Ishikawa (cell line): ENCODE measurements at regions not wholly inside any gene's neighbourhood (a gene's known extent, or its start where the extent isn't known, plus 50 kb on each side); places are given as distances from the start of the nearest gene placed in this dataset.

Source experiments
- CREB1 ChIP-seq: IDR thresholded peaks from 2 replicates; pipeline ENCODE4 v1.6.1; 2012; ENCODE audit warnings: low read depth
- FOXM1 ChIP-seq: IDR thresholded peaks from 2 replicates; pipeline ENCODE4 v1.6.1; 2012; ENCODE audit warnings: low read depth, borderline replicate concordance
- RAD21 ChIP-seq: IDR thresholded peaks from 2 replicates; pipeline ENCODE4 v1.6.1; 2012; ENCODE audit warnings: low read depth
- YY1 ChIP-seq: IDR thresholded peaks from 2 replicates; pipeline ENCODE4 v1.6.1; 2012; ENCODE audit warnings: low read depth

DNA sequence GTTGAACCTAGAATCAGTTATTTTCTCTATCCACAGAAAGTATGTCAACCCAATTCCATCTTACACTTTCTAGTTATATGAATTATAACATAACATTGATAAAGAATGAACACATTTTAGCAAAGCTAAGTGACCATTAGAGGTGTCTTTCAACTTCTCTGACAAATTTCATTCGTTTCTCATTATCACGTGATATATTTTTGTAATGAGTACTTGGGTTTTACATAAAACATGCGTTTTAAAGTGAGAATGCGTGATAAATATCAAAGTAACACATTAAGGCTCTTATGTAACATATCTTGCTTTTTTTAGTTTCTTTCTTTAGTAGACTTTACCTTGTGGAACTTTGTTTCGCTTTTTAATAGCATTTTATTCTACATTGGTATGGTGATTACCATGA, 1715.1 kb upstream of the IGFBP7 start:
- TF ChIP-seq RAD21 (no peak), CREB1 (no peak), YY1 (no peak), FOXM1 (no peak)
